A549 (cell line): ENCODE measurements at regions not wholly inside any gene's neighbourhood (a gene's known extent, or its start where the extent isn't known, plus 50 kb on each side); places are given as distances from the start of the nearest gene placed in this dataset.

Source experiments
- ATAC-seq, 2 experiments: fragments of 200-7000 bp in 1 of 2; fragments of >200 bp in 1 of 2; cut with Nextera tagmentation in 1 of 2; cut with Tn5 transposase in 1 of 2; 3 replicates each; pipeline versions ENCODE4 v1.8.0 to v1.9.1; 2018 to 2020; ENCODE audit warnings: mild to moderate bottlenecking in 1 of 2, moderate library complexity in 1 of 2
- CTCF ChIA-PET: fragments of 300-600 bp; sonication (Branson Sonifier 250); formaldehyde crosslinking; extraction: SDS; loops from one replicate; lab custom pipeline; 2021; ENCODE audit warnings: antibody characterized with exemption, inconsistent platforms; lab: Yijun Ruan, JAX
- POLR2A ChIA-PET: fragments of 350-600 bp; formaldehyde crosslinking; extraction: SDS; loops from one replicate; lab custom pipeline; 2021; ENCODE audit warnings: antibody characterized with exemption, inconsistent platforms; lab: Yijun Ruan, JAX
- DNase-seq, 2 experiments: peaks; one replicate each; pipeline versions ENCODE4 v3.0.0 to v3.0.0-alpha.2; 2011 to 2016; ENCODE audit warnings: low read depth in 1 of 2, low spot score in 1 of 2
- FAIRE-seq: peaks from 2 replicates; lab custom pipeline; 2011; peaks lifted over from hg19 to GRCh38; lab: Jason Lieb, UNC
- H3K27ac ChIP-seq, 2 experiments: fragments of >200 bp; sonication (Bioruptor Twin); formaldehyde crosslinking; 3 replicates each; pipeline ENCODE4 v1.5.1; 2016 to 2017
- H3K4me1 ChIP-seq: fragments of >200 bp; sonication (Bioruptor Twin); formaldehyde crosslinking; 3 replicates; pipeline ENCODE4 v1.6.1; 2016
- H3K4me2 ChIP-seq: fragments of >200 bp; sonication (Bioruptor Twin); formaldehyde crosslinking; 3 replicates; pipeline ENCODE4 v1.6.1; 2016
- H3K4me3 ChIP-seq: fragments of >200 bp; sonication (Bioruptor Twin); formaldehyde crosslinking; 3 replicates; pipeline ENCODE4 v1.5.1; 2016
- H3K9me3 ChIP-seq: fragments of >200 bp; sonication (Bioruptor Twin); formaldehyde crosslinking; 3 replicates; pipeline ENCODE4 v1.6.1; 2016
- BHLHE40 ChIP-seq: IDR thresholded peaks from 2 replicates; pipeline ENCODE4 v1.6.1; 2012; ENCODE audit warnings: low read depth, low read length, inconsistent platforms
- CBX8 ChIP-seq: fragments of 200-600 bp; sonication (generic); IDR thresholded peaks from 2 replicates; pipeline ENCODE4 v1.6.1; 2016
- CEBPB ChIP-seq, 2 experiments: fragments of >200 bp in 1 of 2; sonication (Bioruptor Twin) in 1 of 2; formaldehyde crosslinking in 1 of 2; IDR thresholded peaks; 2 replicates each; pipeline ENCODE4 v1.6.1; 2012 to 2016
- CHD2 ChIP-seq: fragments of 150-350 bp; IDR thresholded peaks from 2 replicates; pipeline ENCODE4 v1.6.1; 2014; ENCODE audit warnings: low read length; ENCODE audit not compliant: partially characterized antibody
- CHD4 ChIP-seq: fragments of 200-600 bp; sonication (generic); IDR thresholded peaks from 2 replicates; pipeline ENCODE4 v1.6.1; 2016; ENCODE audit warnings: antibody characterized with exemption, mild to moderate bottlenecking, borderline replicate concordance
- FOSB ChIP-seq: fragments of 250-450 bp; sonication (Bioruptor Pico); IDR thresholded peaks from 2 replicates; pipeline ENCODE4 v1.5.0; 2020; ENCODE audit warnings: mild to moderate bottlenecking, moderate library complexity
- GATA3 ChIP-seq: IDR thresholded peaks from 2 replicates; pipeline ENCODE4 v1.6.1; 2012; ENCODE audit warnings: borderline replicate concordance
- HDAC2 ChIP-seq: fragments of 200-600 bp; sonication (generic); IDR thresholded peaks from 2 replicates; pipeline ENCODE4 v1.6.1; 2016
- HOXB13 ChIP-seq: fragments of 250-450 bp; sonication (Bioruptor Pico); IDR thresholded peaks from 2 replicates; pipeline ENCODE4 v1.5.0; 2020; ENCODE audit warnings: low read depth, mild to moderate bottlenecking, moderate library complexity
- MAZ ChIP-seq: fragments of 150-350 bp; IDR thresholded peaks from 2 replicates; pipeline ENCODE4 v1.6.1; 2014; ENCODE audit warnings: antibody characterized with exemption, low read depth, low read length, borderline replicate concordance
- MYC ChIP-seq: IDR thresholded peaks from 2 replicates; pipeline ENCODE4 v1.6.1; 2012; ENCODE audit warnings: mild to moderate bottlenecking, inconsistent platforms, low read length, improper control_type of control experiment, borderline replicate concordance
- PHF8 ChIP-seq: fragments of 200-600 bp; sonication (generic); IDR thresholded peaks from 2 replicates; pipeline ENCODE4 v1.6.1; 2016; ENCODE audit warnings: low read depth, mild to moderate bottlenecking, antibody characterized with exemption, moderate library complexity, borderline replicate concordance
- POLR2A ChIP-seq: IDR thresholded peaks from 2 replicates; pipeline ENCODE4 v1.6.1; 2012; ENCODE audit warnings: mild to moderate bottlenecking, low read length
- POLR2AphosphoS2 ChIP-seq: conservative IDR thresholded peaks from 2 replicates; pipeline ENCODE4 v1.6.1; 2012; ENCODE audit warnings: low read length, improper control_type of control experiment, inconsistent platforms
- RAD21 ChIP-seq, 2 experiments: fragments of >200 bp in 1 of 2; sonication (Bioruptor Twin) in 1 of 2; formaldehyde crosslinking in 1 of 2; IDR thresholded peaks in 1 of 2; conservative IDR thresholded peaks in 1 of 2; 2 replicates in 1 of 2; 3 replicates in 1 of 2; pipeline ENCODE4 v1.6.1; 2012 to 2018; ENCODE audit warnings: inconsistent platforms in 1 of 2
- RARB ChIP-seq: fragments of 250-450 bp; sonication (Bioruptor Pico); IDR thresholded peaks from 2 replicates; pipeline ENCODE4 v1.8.0; 2021; ENCODE audit warnings: mild to moderate bottlenecking, moderate library complexity
- RFX5 ChIP-seq: fragments of 450-650 bp; IDR thresholded peaks from 2 replicates; pipeline ENCODE4 v1.7.1; 2014; ENCODE audit warnings: antibody characterized with exemption, mild to moderate bottlenecking, moderate library complexity
- RNF2 ChIP-seq: fragments of 200-600 bp; sonication (generic); IDR thresholded peaks from 2 replicates; pipeline ENCODE4 v1.6.1; 2016; ENCODE audit warnings: low read depth, mild to moderate bottlenecking, antibody characterized with exemption, moderate library complexity, borderline replicate concordance
- SMC3 ChIP-seq: fragments of >200 bp; sonication (Bioruptor Twin); formaldehyde crosslinking; IDR thresholded peaks from 3 replicates; pipeline ENCODE4 v1.6.1; 2018; ENCODE audit warnings: inconsistent platforms
- TFCP2L1 ChIP-seq: fragments of 250-450 bp; sonication (Bioruptor Pico); IDR thresholded peaks from 2 replicates; pipeline ENCODE4 v1.5.0; 2021; ENCODE audit warnings: mild to moderate bottlenecking
- TP53 ChIP-seq: fragments of 250-450 bp; sonication (Bioruptor Pico); IDR thresholded peaks from 2 replicates; pipeline ENCODE4 v1.5.0; 2021; ENCODE audit warnings: mild to moderate bottlenecking, moderate library complexity
- ZNF302 ChIP-seq: fragments of 250-450 bp; sonication (Bioruptor Pico); IDR thresholded peaks from 2 replicates; pipeline ENCODE4 v1.9.0; 2021; ENCODE audit warnings: inconsistent platforms, mild to moderate bottlenecking, moderate library complexity
- ZSCAN20 ChIP-seq: fragments of 250-450 bp; sonication (Bioruptor Pico); IDR thresholded peaks from 2 replicates; pipeline ENCODE4 v1.8.0; 2022; ENCODE audit warnings: mild to moderate bottlenecking, moderate library complexity
- WGBS: methylation state at CpG from one replicate; pipeline ENCODE4 v1.1.6; 2017; ENCODE audit errors: missing lambda C conversion rate; 5-methylcytosine and 5-hydroxymethylcytosine counted together
- TF ChIP-seq, protein P1 (sequence below): fragments of 450-650 bp; IDR thresholded peaks from 2 replicates; pipeline ENCODE4 v1.6.1; 2014; ENCODE audit warnings: antibody characterized with exemption
- TF ChIP-seq, protein P2 (sequence below): IDR thresholded peaks from 2 replicates; pipeline ENCODE4 v1.6.1; 2012; ENCODE audit warnings: low read depth, borderline replicate concordance
- TF ChIP-seq, protein P3 (sequence below): fragments of 150-350 bp; IDR thresholded peaks from 2 replicates; pipeline ENCODE4 v1.6.1; 2014; ENCODE audit warnings: low read depth, mild to moderate bottlenecking, low read length
- TF ChIP-seq, protein P4 (sequence below): fragments of >200 bp; sonication (Bioruptor Twin); formaldehyde crosslinking; IDR thresholded peaks from 2 replicates; pipeline ENCODE4 v1.6.1; 2016

DNA sequence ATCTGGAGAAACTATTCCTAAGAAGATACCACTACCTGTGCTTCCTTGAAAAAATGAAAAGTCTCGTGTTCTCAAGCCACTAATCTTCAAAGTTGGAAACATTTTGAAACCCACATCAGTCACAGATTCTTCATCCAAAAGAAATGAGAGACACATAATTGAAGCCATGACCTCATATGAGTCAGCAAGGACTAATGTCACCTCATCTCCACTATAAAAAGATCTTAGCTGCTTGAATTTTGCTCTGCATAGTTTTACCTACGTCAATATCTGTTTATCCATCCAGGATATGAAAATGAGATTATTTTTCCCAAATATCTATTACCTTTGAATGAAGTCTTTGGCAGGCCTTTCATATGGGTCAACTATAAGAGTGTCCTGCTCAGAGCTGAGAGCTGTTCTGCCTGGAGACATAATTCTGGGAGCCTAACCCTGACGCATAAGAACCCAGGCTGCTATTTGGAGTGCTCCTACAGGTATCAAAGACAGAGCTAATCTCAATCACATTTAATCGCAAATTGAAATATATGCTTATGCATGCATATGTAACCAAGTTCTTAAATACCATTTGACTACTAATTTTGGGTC is 312.5 kb upstream of the PKN2 start:
- 56% methylated on average over 4 of the region's 4 CpGs for WGBS
- Histone ChIP-seq H3K9me3 (no peaks in the 10 kb centered on the region), H3K27ac (no peak overlapping the region), H3K4me3 (no peak overlapping the region), H3K4me1 (no peaks in the 10 kb centered on the region), H3K4me2 (no peak overlapping the region)
- TF ChIP-seq RFX5 (no peak), SMC3 (no peak), RNF2 (no peak), RARB (CRISPR knock-in tag) (no peak), MAZ (no peak), BHLHE40 (no peak), PHF8 (no peak), POLR2A (no peak), POLR2AphosphoS2 (no peak)
- TF ChIP-seq, protein P1, sequence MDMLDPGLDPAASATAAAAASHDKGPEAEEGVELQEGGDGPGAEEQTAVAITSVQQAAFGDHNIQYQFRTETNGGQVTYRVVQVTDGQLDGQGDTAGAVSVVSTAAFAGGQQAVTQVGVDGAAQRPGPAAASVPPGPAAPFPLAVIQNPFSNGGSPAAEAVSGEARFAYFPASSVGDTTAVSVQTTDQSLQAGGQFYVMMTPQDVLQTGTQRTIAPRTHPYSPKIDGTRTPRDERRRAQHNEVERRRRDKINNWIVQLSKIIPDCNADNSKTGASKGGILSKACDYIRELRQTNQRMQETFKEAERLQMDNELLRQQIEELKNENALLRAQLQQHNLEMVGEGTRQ, result no peak
- TF ChIP-seq, protein P2, sequence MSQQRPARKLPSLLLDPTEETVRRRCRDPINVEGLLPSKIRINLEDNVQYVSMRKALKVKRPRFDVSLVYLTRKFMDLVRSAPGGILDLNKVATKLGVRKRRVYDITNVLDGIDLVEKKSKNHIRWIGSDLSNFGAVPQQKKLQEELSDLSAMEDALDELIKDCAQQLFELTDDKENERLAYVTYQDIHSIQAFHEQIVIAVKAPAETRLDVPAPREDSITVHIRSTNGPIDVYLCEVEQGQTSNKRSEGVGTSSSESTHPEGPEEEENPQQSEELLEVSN, result no peak
- FAIRE-seq (no peak), ATAC-seq (no peak), DNase-seq (no peak)
- ChIA-PET POLR2A (no interaction called here), CTCF (no interaction called here)

DNA sequence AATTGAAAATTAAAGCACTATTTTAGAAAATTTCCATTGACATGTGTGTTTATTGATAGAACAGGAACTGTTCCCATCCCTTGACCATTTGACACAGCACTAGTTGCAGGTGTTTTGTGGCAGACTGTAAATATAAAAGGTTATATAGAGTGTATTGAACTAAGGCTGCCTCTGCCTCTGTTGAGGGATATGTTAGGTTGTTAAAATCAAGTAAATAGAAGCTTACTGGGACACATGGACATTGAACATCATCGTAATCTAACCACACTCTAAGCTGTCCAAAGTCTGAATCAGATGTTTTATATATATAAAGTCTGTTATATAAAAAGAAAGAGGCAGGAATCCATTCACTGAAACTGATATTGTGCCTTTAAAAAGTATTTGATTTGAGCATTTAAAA is 308.1 kb upstream of the PKN2 start:
- no peak for ATAC-seq
- H3K4me3 ChIP-seq, result no peak overlapping the region
- CTCF ChIA-PET, result no interaction called here
- no peak for DNase-seq
- POLR2A ChIA-PET, result no interaction called here
- no peaks in the 10 kb centered on the region for H3K9me3 ChIP-seq
- no peak for FAIRE-seq
- 4% methylated on average over 1 of the region's 1 CpG for WGBS
- no peak for TF ChIP-seq GATA3
- TF ChIP-seq TP53 (CRISPR knock-in tag), result no peak
- TF ChIP-seq HDAC2, result no peak
- no peaks in the 10 kb centered on the region for H3K4me1 ChIP-seq
- H3K27ac ChIP-seq, result no peak overlapping the region
- H3K4me2 ChIP-seq, result no peak overlapping the region

DNA sequence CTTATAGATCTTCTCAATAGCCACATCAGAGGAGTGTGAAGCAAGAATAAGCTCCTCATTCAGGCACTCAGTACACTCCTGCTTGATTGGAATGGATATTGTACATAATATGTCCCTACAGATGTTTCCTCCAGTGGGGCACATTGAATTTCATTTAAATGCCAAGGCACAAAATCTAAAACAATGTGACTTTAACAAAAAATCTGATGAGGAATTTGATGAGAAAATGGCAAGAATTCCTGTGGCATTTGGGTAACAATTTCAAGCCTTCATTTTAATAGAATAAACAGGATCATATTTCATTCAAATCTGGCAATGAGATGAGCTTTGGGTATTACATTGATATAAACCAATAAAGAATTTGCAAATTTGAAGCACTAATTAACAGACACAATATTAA is 307.7 kb upstream of the PKN2 start:
- POLR2A ChIA-PET, result no interaction called here

DNA sequence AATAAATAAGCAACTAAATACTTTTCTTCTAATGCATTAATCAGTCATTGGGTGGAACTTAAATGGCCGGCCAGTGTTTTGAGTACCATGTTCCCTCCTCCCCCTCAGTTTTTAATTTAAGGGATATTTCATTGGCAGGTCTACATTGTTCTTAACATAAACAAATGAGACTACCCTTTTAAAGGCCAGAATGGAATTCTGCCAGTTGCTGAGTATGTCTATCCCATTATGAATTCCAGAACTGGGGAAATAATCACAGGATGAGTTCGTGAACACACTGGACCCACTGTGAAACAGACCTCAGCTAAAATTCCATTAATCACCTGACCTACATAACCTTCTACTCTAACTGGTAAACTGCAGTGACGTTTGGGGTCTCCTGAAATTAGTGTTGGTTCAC is 305.5 kb upstream of the PKN2 start:
- WGBS, result 29% methylated on average over 3 of the region's 3 CpGs
- no peak for FAIRE-seq
- TF ChIP-seq HOXB13 (CRISPR knock-in tag) (no peak), CHD2 (no peak), RAD21 (conservative IDR thresholded peaks at IDR 0.05 in 1 of 2, IDR thresholded peaks at IDR 0.05 in 1 of 2) (no peak), ZNF302 (CRISPR knock-in tag) (no peak), CBX8 (no peak), TFCP2L1 (CRISPR knock-in tag) (no peak), ZSCAN20 (CRISPR knock-in tag) (no peak), CEBPB (IDR thresholded peaks at IDR 0.05) (no peak), FOSB (CRISPR knock-in tag) (no peak), PHF8 (no peak), RNF2 (no peak)
- TF ChIP-seq, protein P3, sequence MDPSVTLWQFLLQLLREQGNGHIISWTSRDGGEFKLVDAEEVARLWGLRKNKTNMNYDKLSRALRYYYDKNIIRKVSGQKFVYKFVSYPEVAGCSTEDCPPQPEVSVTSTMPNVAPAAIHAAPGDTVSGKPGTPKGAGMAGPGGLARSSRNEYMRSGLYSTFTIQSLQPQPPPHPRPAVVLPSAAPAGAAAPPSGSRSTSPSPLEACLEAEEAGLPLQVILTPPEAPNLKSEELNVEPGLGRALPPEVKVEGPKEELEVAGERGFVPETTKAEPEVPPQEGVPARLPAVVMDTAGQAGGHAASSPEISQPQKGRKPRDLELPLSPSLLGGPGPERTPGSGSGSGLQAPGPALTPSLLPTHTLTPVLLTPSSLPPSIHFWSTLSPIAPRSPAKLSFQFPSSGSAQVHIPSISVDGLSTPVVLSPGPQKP, result no peak
- TF ChIP-seq, protein P1, result no peak
- TF ChIP-seq, protein P4, sequence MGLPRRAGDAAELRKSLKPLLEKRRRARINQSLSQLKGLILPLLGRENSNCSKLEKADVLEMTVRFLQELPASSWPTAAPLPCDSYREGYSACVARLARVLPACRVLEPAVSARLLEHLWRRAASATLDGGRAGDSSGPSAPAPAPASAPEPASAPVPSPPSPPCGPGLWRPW, result no peak

More for the DNA sequence above, 307.7 kb upstream of the PKN2 start:
- CTCF ChIA-PET, result no interaction called here
- DNase-seq (no peak), ATAC-seq (no peak), FAIRE-seq (no peak)
- Histone ChIP-seq H3K4me1 (no peaks in the 10 kb centered on the region), H3K4me2 (no peak overlapping the region), H3K4me3 (no peak overlapping the region), H3K27ac (no peak overlapping the region), H3K9me3 (no peaks in the 10 kb centered on the region)
- no peak for TF ChIP-seq RNF2
- TF ChIP-seq CHD4, result no peak
- TF ChIP-seq MYC, result no peak
- TF ChIP-seq MAZ, result no peak
- TF ChIP-seq, protein P3, result no peak

More for the DNA sequence above, 305.5 kb upstream of the PKN2 start:
- no peak overlapping the region for H3K4me2 ChIP-seq
- DNase-seq (no peak), ATAC-seq (no peak)
- ChIA-PET CTCF (no interaction called here), POLR2A (no interaction called here)
- H3K9me3 ChIP-seq, result no peaks in the 10 kb centered on the region
- no peaks in the 10 kb centered on the region for H3K4me1 ChIP-seq
- no peak overlapping the region for H3K4me3 ChIP-seq
- H3K27ac ChIP-seq, result no peak overlapping the region
